ENCODE measurements at regions not wholly inside any gene's neighbourhood (a gene's known extent, or its start where the extent isn't known, plus 50 kb on each side); places are given as distances from the start of the nearest gene placed in this dataset.

DNA sequence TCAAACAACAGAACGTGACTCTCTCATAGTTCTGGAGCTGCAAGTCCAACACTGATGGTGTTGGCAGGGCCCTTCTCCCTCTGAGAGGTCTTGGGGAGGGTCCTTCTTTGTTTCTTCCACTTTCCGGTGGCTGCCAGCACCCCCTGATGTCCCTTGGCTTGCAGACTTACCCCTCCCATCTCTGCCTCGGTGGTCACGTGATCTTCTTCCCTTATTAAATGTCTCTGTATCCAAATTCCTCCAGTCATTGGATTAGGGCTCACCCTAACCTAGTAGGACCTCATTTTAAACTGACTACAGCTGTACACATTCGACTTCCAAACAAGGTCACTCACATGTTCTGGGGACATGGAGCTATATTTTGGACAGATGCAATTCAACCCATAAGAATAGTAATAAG lies 780.6 kb upstream of the SALL3 start:
- no peak for ATAC-seq
- TF ChIP-seq ZFP30 (CRISPR knock-in tag; IDR thresholded peaks at IDR 0.05) (no peak), ARNTL (CRISPR knock-in tag; IDR thresholded peaks at IDR 0.05; ENCODE audit: borderline replicate concordance, low read depth) (no peak), ZNF70 (CRISPR knock-in tag; IDR thresholded peaks at IDR 0.05) (no peak), PPARA (CRISPR knock-in tag; IDR thresholded peaks at IDR 0.05; ENCODE audit: borderline replicate concordance) (no peak), CSDC2 (CRISPR knock-in tag; IDR thresholded peaks at IDR 0.05) (no peak), ISL1 (CRISPR knock-in tag; IDR thresholded peaks at IDR 0.05) (no peak), TCF4 (CRISPR knock-in tag; IDR thresholded peaks at IDR 0.05; ENCODE audit: borderline replicate concordance) (no peak), BACH2 (CRISPR knock-in tag; IDR thresholded peaks at IDR 0.05; ENCODE audit: borderline replicate concordance) (no peak), ZNF8 (CRISPR knock-in tag; IDR thresholded peaks at IDR 0.05) (no peak), RARB (CRISPR knock-in tag; IDR thresholded peaks at IDR 0.05) (no peak)
- TF ChIP-seq, protein P1, sequence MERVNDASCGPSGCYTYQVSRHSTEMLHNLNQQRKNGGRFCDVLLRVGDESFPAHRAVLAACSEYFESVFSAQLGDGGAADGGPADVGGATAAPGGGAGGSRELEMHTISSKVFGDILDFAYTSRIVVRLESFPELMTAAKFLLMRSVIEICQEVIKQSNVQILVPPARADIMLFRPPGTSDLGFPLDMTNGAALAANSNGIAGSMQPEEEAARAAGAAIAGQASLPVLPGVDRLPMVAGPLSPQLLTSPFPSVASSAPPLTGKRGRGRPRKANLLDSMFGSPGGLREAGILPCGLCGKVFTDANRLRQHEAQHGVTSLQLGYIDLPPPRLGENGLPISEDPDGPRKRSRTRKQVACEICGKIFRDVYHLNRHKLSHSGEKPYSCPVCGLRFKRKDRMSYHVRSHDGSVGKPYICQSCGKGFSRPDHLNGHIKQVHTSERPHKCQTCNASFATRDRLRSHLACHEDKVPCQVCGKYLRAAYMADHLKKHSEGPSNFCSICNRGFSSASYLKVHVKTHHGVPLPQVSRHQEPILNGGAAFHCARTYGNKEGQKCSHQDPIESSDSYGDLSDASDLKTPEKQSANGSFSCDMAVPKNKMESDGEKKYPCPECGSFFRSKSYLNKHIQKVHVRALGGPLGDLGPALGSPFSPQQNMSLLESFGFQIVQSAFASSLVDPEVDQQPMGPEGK (CRISPR knock-in tag; IDR thresholded peaks at IDR 0.05; ENCODE audit: borderline replicate concordance) = no peak

DNA sequence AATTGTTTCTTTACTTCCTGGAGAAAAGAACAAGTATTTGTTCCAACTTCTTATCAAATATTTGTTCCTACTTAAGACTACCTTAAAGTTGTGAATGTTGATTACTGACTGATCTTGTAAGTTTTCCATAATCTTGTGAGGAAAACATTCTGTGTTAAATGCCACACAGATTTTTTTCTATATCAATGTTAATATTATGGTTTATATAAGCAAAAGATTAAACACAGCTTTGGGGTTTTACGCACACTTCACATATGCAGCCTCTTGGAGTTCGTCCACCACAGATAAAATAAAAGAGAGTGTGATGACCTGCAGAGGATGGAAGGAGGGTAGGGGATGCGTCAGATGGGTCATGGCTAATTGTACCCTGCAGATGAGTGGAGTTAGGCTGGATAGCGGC lies 780.0 kb upstream of the SALL3 start:
- ATAC-seq = no peak
- no peak for TF ChIP-seq ZC3H10 (CRISPR knock-in tag; IDR thresholded peaks at IDR 0.05)
- TF ChIP-seq, protein P2, sequence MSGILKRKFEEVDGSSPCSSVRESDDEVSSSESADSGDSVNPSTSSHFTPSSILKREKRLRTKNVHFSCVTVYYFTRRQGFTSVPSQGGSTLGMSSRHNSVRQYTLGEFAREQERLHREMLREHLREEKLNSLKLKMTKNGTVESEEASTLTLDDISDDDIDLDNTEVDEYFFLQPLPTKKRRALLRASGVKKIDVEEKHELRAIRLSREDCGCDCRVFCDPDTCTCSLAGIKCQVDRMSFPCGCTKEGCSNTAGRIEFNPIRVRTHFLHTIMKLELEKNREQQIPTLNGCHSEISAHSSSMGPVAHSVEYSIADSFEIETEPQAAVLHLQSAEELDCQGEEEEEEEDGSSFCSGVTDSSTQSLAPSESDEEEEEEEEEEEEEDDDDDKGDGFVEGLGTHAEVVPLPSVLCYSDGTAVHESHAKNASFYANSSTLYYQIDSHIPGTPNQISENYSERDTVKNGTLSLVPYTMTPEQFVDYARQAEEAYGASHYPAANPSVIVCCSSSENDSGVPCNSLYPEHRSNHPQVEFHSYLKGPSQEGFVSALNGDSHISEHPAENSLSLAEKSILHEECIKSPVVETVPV (CRISPR knock-in tag; IDR thresholded peaks at IDR 0.05) = no peak
- TF ChIP-seq, protein P3, sequence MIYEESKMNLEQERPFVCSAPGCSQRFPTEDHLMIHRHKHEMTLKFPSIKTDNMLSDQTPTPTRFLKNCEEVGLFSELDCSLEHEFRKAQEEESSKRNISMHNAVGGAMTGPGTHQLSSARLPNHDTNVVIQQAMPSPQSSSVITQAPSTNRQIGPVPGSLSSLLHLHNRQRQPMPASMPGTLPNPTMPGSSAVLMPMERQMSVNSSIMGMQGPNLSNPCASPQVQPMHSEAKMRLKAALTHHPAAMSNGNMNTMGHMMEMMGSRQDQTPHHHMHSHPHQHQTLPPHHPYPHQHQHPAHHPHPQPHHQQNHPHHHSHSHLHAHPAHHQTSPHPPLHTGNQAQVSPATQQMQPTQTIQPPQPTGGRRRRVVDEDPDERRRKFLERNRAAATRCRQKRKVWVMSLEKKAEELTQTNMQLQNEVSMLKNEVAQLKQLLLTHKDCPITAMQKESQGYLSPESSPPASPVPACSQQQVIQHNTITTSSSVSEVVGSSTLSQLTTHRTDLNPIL (CRISPR knock-in tag; IDR thresholded peaks at IDR 0.05; ENCODE audit: low read depth) = no peak

DNA sequence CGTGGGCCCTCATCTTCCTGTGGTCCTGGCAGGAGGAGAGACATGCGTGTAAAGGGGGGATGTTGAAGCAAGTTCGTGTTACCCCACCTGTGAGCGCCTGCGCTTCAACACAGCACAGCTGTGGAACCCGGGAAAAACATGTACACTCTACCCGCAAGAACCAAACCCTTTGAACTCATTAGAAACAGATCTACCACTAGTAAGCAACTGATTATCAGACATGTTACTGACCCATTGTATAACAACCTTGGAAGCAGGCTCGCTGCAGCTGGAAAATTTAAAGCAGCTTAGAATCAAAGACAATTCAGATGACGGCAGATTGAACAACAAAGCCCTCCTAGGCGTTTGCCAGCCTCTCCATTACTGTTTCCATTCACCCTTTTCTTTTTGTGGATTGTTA lies 771.7 kb upstream of the SALL3 start:
- ATAC-seq = no peak
- TF ChIP-seq ZNF8 (CRISPR knock-in tag; IDR thresholded peaks at IDR 0.05) (no peak), ZNF70 (CRISPR knock-in tag; IDR thresholded peaks at IDR 0.05) (no peak), PPARA (CRISPR knock-in tag; IDR thresholded peaks at IDR 0.05; ENCODE audit: borderline replicate concordance) (no peak), CSDC2 (CRISPR knock-in tag; IDR thresholded peaks at IDR 0.05) (no peak), RARB (CRISPR knock-in tag; IDR thresholded peaks at IDR 0.05) (no peak), GLIS3 (CRISPR knock-in tag; IDR thresholded peaks at IDR 0.05) (no peak), TOX (CRISPR knock-in tag; IDR thresholded peaks at IDR 0.05; ENCODE audit: borderline replicate concordance) (no peak)
- TF ChIP-seq, protein P4, sequence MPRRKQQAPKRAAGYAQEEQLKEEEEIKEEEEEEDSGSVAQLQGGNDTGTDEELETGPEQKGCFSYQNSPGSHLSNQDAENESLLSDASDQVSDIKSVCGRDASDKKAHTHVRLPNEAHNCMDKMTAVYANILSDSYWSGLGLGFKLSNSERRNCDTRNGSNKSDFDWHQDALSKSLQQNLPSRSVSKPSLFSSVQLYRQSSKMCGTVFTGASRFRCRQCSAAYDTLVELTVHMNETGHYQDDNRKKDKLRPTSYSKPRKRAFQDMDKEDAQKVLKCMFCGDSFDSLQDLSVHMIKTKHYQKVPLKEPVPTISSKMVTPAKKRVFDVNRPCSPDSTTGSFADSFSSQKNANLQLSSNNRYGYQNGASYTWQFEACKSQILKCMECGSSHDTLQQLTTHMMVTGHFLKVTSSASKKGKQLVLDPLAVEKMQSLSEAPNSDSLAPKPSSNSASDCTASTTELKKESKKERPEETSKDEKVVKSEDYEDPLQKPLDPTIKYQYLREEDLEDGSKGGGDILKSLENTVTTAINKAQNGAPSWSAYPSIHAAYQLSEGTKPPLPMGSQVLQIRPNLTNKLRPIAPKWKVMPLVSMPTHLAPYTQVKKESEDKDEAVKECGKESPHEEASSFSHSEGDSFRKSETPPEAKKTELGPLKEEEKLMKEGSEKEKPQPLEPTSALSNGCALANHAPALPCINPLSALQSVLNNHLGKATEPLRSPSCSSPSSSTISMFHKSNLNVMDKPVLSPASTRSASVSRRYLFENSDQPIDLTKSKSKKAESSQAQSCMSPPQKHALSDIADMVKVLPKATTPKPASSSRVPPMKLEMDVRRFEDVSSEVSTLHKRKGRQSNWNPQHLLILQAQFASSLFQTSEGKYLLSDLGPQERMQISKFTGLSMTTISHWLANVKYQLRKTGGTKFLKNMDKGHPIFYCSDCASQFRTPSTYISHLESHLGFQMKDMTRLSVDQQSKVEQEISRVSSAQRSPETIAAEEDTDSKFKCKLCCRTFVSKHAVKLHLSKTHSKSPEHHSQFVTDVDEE (CRISPR knock-in tag; IDR thresholded peaks at IDR 0.05) = no peak

DNA sequence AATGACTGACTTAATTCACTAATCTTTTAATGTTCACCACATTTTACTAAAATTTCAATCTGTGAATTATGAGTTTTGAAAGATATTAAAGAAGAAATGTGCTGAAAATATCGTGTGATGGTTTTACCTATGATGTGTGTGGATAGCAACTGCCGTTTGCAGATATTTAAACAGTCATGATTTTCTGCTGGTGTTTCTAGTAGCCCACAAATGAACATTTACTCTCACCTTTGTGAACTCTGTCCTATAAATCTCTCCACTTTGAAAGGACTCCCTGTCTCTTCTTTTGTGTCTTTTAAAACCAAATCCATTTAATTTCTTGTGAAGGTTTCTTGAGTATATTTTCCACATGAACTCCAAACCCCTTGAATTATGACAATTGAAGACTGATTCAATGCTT lies 771.2 kb upstream of the SALL3 start:
- ATAC-seq = no peak
- TF ChIP-seq RARB (CRISPR knock-in tag; IDR thresholded peaks at IDR 0.05) = no peak
- TF ChIP-seq, protein P5, sequence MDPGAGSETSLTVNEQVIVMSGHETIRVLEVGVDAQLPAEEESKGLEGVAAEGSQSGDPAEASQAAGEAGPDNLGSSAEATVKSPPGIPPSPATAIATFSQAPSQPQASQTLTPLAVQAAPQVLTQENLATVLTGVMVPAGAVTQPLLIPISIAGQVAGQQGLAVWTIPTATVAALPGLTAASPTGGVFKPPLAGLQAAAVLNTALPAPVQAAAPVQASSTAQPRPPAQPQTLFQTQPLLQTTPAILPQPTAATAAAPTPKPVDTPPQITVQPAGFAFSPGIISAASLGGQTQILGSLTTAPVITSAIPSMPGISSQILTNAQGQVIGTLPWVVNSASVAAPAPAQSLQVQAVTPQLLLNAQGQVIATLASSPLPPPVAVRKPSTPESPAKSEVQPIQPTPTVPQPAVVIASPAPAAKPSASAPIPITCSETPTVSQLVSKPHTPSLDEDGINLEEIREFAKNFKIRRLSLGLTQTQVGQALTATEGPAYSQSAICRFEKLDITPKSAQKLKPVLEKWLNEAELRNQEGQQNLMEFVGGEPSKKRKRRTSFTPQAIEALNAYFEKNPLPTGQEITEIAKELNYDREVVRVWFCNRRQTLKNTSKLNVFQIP (CRISPR knock-in tag; IDR thresholded peaks at IDR 0.05; ENCODE audit: borderline replicate concordance, low read depth) = no peak
- no peak for TF ChIP-seq TCF4 (CRISPR knock-in tag; IDR thresholded peaks at IDR 0.05; ENCODE audit: borderline replicate concordance)
